K562 (cell line): ENCODE measurements at regions not wholly inside any gene's neighbourhood (a gene's known extent, or its start where the extent isn't known, plus 50 kb on each side); places are given as distances from the start of the nearest gene placed in this dataset.
A peak's percentile ranks its signal among the peaks of the same experiment; 100 is the strongest.

ENCODE experiments used
- ATAC-seq: fragments of 200-7000 bp; cut with Tn5 transposase; 3 replicates; pipeline ENCODE4 v1.9.1; 2020; ENCODE audit warnings: moderate library complexity
- BruUV-seq: library from RNA; stranded (reverse); fragments of 400-500 nt; replicated peaks from 2 replicates; lab custom pipeline; 2021; lab: Mats Ljungman, UMichigan
- CTCF ChIA-PET: fragments of 300-600 bp; formaldehyde crosslinking; extraction: SDS; loops from one replicate; lab custom pipeline; 2021; ENCODE audit warnings: low intra/inter-chr PET ratio; lab: Yijun Ruan, JAX
- POLR2A ChIA-PET: fragments of 300-600, 350-650 bp; sonication (Branson Sonifier 250); formaldehyde crosslinking; extraction: SDS; loops from one replicate; lab custom pipeline; 2021; ENCODE audit warnings: antibody characterized with exemption, inconsistent platforms; lab: Yijun Ruan, JAX
- DNase-seq, 4 experiments: peaks; one replicate each; pipeline versions ENCODE4 v3.0.0 to v3.0.0-alpha.2; 2011 to 2018; ENCODE audit warnings: low spot score in 3 of 4, mixed read lengths in 3 of 4; ENCODE audit errors: extremely low read depth in 1 of 4
- FAIRE-seq: peaks from 2 replicates; lab custom pipeline; 2011; peaks lifted over from hg19 to GRCh38; lab: Jason Lieb, UNC
- H2AFZ ChIP-seq: 2 replicates; pipeline ENCODE4 v1.6.0; 2011; ENCODE audit warnings: low read depth, low read length, control low read depth, inconsistent platforms
- H3K27ac ChIP-seq: fragments of 200-600 bp; 3 replicates; pipeline ENCODE4 v1.8.0; 2011; ENCODE audit warnings: low read depth, mild to moderate bottlenecking, control low read depth, inconsistent platforms, low read length, moderate library complexity, mixed read lengths; ENCODE audit errors: extremely low read depth
- H3K27me3 ChIP-seq, 2 experiments: fragments of 300-600 bp in 1 of 2; 2 replicates in 1 of 2; 3 replicates in 1 of 2; pipeline versions ENCODE4 v1.6.0 to v1.8.0; 2011; ENCODE audit warnings: inconsistent platforms in 2 of 2, low read length in 2 of 2, mild to moderate bottlenecking in 1 of 2, mixed read lengths in 1 of 2, moderate library complexity in 1 of 2; ENCODE audit not compliant: control insufficient read depth in 2 of 2, insufficient read depth in 2 of 2
- H3K36me3 ChIP-seq: fragments of 300-600 bp; 3 replicates; pipeline ENCODE4 v1.8.0; 2011; ENCODE audit warnings: mild to moderate bottlenecking, low read length, inconsistent platforms; ENCODE audit not compliant: control insufficient read depth, insufficient read depth
- H3K4me1 ChIP-seq, 2 experiments: fragments of 200-600 bp in 1 of 2; replicated peaks in 1 of 2; 2 replicates in 1 of 2; 3 replicates in 1 of 2; pipeline versions ENCODE4 v1.5.1 to v1.8.0; 2011; ENCODE audit warnings: inconsistent platforms in 2 of 2, low read length in 2 of 2, mild to moderate bottlenecking in 1 of 2, mixed read lengths in 1 of 2, moderate library complexity in 1 of 2; ENCODE audit not compliant: control insufficient read depth in 2 of 2, insufficient read depth in 2 of 2
- H3K4me2 ChIP-seq: 2 replicates; pipeline ENCODE4 v1.6.1; 2011; ENCODE audit warnings: low read length, control low read depth, inconsistent platforms, mixed read lengths; ENCODE audit not compliant: insufficient read depth
- H3K4me3 ChIP-seq: fragments of 200-600 bp; sonication (generic), shearing (Covaris generic); 2 replicates; pipeline ENCODE4 v1.5.1; 2016; ENCODE audit warnings: control low read depth, inconsistent platforms
- H3K79me2 ChIP-seq: fragments of 200-600 bp; 3 replicates; pipeline ENCODE4 v1.8.0; 2011; ENCODE audit warnings: low read length, inconsistent platforms; ENCODE audit not compliant: control insufficient read depth, insufficient read depth
- H3K9ac ChIP-seq, 2 experiments: 2 replicates each; pipeline versions ENCODE4 v1.6.0 to v1.6.1; 2011; ENCODE audit warnings: low read depth in 2 of 2, low read length in 2 of 2, control low read depth in 1 of 2, inconsistent platforms in 1 of 2, mild to moderate bottlenecking in 1 of 2, mixed read lengths in 1 of 2; ENCODE audit not compliant: insufficient read depth in 1 of 2
- H3K9me1 ChIP-seq: one replicate; pipeline ENCODE4 v1.6.0; 2011; ENCODE audit warnings: inconsistent platforms, mild to moderate bottlenecking, low read length, moderate library complexity; ENCODE audit not compliant: control insufficient read depth, insufficient read depth
- H3K9me3 ChIP-seq: replicated peaks from 2 replicates; pipeline ENCODE4 v1.5.1; 2011; ENCODE audit warnings: low read depth, low read length, inconsistent platforms; ENCODE audit not compliant: control insufficient read depth, insufficient read depth
- H4K20me1 ChIP-seq: replicated peaks from 2 replicates; pipeline ENCODE4 v1.6.1; 2011; ENCODE audit warnings: low read length, inconsistent platforms, mixed read lengths; ENCODE audit not compliant: control insufficient read depth, insufficient read depth
- ELF1 ChIP-seq: fragments of 200-800 bp; sonication (Bioruptor generic); IDR thresholded peaks from 2 replicates; pipeline ENCODE4 v1.6.1; 2016; ENCODE audit warnings: missing genetic modification characterization, missing compliant biosample characterization
- GABPB2 ChIP-seq: fragments of 250-450 bp; sonication (Bioruptor Pico); conservative IDR thresholded peaks from 2 replicates; pipeline ENCODE4 v1.5.1; 2021; ENCODE audit warnings: mild to moderate bottlenecking
- KLF6 ChIP-seq: fragments of 250-450 bp; sonication (Bioruptor Pico); IDR thresholded peaks from 2 replicates; pipeline ENCODE4 v1.4.0; 2020; ENCODE audit warnings: mild to moderate bottlenecking, moderate library complexity, borderline replicate concordance
- MCM5 ChIP-seq: fragments of 450-650 bp; IDR thresholded peaks from 2 replicates; pipeline ENCODE4 v1.6.1; 2016; ENCODE audit warnings: low read depth
- MIER1 ChIP-seq: fragments of 450-650 bp; IDR thresholded peaks from 2 replicates; pipeline ENCODE4 v1.6.1; 2016; ENCODE audit warnings: antibody characterized with exemption, mild to moderate bottlenecking, low read depth
- PTTG1 ChIP-seq: fragments of 450-650 bp; IDR thresholded peaks from 2 replicates; pipeline ENCODE4 v1.6.1; 2016; ENCODE audit warnings: low read depth, mild to moderate bottlenecking, missing genetic modification characterization, missing compliant biosample characterization
- RUNX1 ChIP-seq: sonication (generic); IDR thresholded peaks from 2 replicates; pipeline ENCODE4 v1.6.1; 2016; ENCODE audit warnings: antibody characterized with exemption, low read depth
- SETDB1 ChIP-seq: IDR thresholded peaks from one replicate; pipeline ENCODE4 v1.6.1; 2012; ENCODE audit warnings: low read length, control low read depth, inconsistent platforms
- TSC22D4 ChIP-seq: fragments of 450-650 bp; IDR thresholded peaks from 2 replicates; pipeline ENCODE4 v1.6.1; 2016; ENCODE audit warnings: missing genetic modification characterization, missing biosample characterization, control low read depth
- ZNF431 ChIP-seq: sonication (generic); formaldehyde crosslinking; IDR thresholded peaks from 2 replicates; pipeline ENCODE4 v1.8.0; 2022; ENCODE audit warnings: mild to moderate bottlenecking, missing genetic modification reagents
- ZNF584 ChIP-seq: fragments of 200-800 bp; sonication (Bioruptor generic); IDR thresholded peaks from 2 replicates; pipeline ENCODE4 v1.6.1; 2016; ENCODE audit warnings: low read depth, mild to moderate bottlenecking, missing genetic modification characterization, missing compliant biosample characterization
- ZNF644 ChIP-seq: fragments of 200-800 bp; sonication (Bioruptor generic); IDR thresholded peaks from 2 replicates; pipeline ENCODE4 v1.6.1; 2016; ENCODE audit warnings: low read depth, missing genetic modification characterization, missing compliant biosample characterization
- WGBS: fragments of 100-300 bp; shearing (Covaris generic); methylation state at CpG from one replicate; pipeline ENCODE4 v1.1.6; 2016; ENCODE audit warnings: low coverage, mixed read lengths; ENCODE audit not compliant: insufficient coverage; ENCODE audit errors: missing lambda C conversion rate; 5-methylcytosine and 5-hydroxymethylcytosine counted together
- in situ Hi-C: fragments of 300-500 bp; cut with MboI; formaldehyde crosslinking; loops from 4 replicates; pipeline ENCODE4 v1.15.0; 2018; ENCODE audit warnings: inconsistent platforms, mixed read lengths
- intact Hi-C: fragments of 100-400 bp; cut with micrococcal nuclease; formaldehyde crosslinking; loops from 2 replicates; pipeline ENCODE4 v1.14.2; 2022
- TF ChIP-seq, protein P1 (sequence below): fragments of 450-650 bp; formaldehyde crosslinking; IDR thresholded peaks from 2 replicates; pipeline ENCODE4 v1.4.0; 2020; ENCODE audit warnings: mild to moderate bottlenecking, moderate library complexity
- TF ChIP-seq, protein P2 (sequence below): fragments of 450-650 bp; IDR thresholded peaks from 2 replicates; pipeline ENCODE4 v1.6.1; 2016
- TF ChIP-seq, protein P3 (sequence below): fragments of 250-450 bp; sonication (Bioruptor Pico); IDR thresholded peaks from 2 replicates; pipeline ENCODE4 v1.4.0; 2020; ENCODE audit warnings: mild to moderate bottlenecking
- TF ChIP-seq, protein P4 (sequence below): fragments of 450-650 bp; formaldehyde crosslinking; IDR thresholded peaks from 2 replicates; pipeline ENCODE4 v1.4.0; 2020; ENCODE audit warnings: mild to moderate bottlenecking, moderate library complexity

DNA sequence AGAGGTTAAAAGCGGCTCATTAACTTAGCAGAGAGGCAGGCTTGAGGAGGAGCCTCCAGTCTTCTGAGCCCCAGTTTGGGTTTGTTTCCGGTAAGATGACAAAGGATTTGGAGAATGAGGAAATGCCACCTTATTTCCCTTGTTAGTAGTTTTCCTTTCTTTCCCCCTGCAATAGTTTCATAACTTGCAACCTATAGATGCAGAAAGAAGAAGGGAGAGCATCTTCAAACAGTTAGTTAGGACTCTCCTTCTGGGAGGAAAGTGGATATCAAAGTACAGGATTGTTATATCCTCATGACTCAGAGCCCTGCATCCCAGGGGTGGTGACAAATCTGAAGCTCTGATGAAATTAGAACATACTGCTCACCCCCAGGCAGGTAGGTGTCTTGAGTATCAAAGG lies 180.7 kb upstream of the SLC38A2 start (continued):
- no peak for TF ChIP-seq ZNF431

DNA sequence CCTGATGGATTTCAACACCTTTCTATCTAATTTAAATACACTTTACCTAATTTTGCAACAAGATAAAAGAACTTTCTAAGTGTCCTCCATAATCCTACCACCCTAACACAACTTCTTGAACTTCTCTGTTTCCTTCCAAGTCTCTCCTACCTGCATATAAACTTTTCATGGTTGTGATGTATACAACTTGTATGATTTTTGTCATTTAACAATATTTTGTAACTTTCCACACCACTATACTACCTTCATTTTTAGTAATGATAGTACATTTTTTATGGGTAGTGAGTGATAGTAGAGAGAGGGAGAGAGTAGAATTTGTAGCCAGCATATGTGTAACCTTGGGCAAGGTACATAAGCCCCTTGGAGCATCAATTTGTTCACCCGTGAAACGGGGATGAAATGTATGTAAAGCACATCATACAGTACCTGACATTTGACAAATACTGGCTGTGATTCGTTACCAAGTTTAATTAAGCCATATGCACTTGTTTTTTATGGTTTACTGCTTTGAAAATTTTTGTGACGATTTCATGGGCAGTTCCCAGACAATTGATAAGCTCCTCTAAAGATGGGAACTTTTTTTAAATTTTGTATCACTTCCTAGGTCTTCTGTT lies 177.8 kb upstream of the SLC38A2 start:
- intact Hi-C loops (loop anchor here (10.0 kb wide), 1 partner anchor 286 kb away; the partner anchor contains the start of gene SLC38A1), in situ Hi-C loops (no loop called here)
- no TSS peak for BruUV-seq
- peak overlapping the region; percentile 63 for H3K4me2 ChIP-seq
- no peaks in the 10 kb centered on the region for H3K27me3 ChIP-seq
- H3K9ac ChIP-seq = peak overlapping the region in 1 of 2 experiments; percentile 43; a peak in 2 of 4 replicates
- peak overlapping the region; percentile 87 for H2AFZ ChIP-seq
- H3K36me3 ChIP-seq = no peaks in the 10 kb centered on the region
- ChIA-PET CTCF (no interaction called here), POLR2A (no interaction called here)
- WGBS = 55% methylated on average over 4 of the region's 4 CpGs
- peaks cover 0 to 47% of the 10 kb centered on the region in 2 experiments; a peak in 4 of 5 replicates for H3K4me1 ChIP-seq
- H3K27ac ChIP-seq = peak overlapping the region; percentile 78
- no peaks in the 10 kb centered on the region for H3K9me3 ChIP-seq
- no peak overlapping the region for H3K4me3 ChIP-seq
- no peak for DNase-seq
- H3K79me2 ChIP-seq = no peaks in the 10 kb centered on the region
- H4K20me1 ChIP-seq = no peaks in the 10 kb centered on the region
- FAIRE-seq = no peak
- no peaks in the 10 kb centered on the region for H3K9me1 ChIP-seq
- ATAC-seq = no peak
- TF ChIP-seq SETDB1 (no peak), ELF1 (tag) (no peak; the same call in 1 of the 2 replicates), PTTG1 (peak; percentile 64), RUNX1 (no peak), GABPB2 (CRISPR knock-in tag) (0 out of 2 replicates have a peak, but pooled peaks have one; percentile 31), ZNF644 (tag) (no peak; the same call in 1 of the 2 replicates), KLF6 (peak; percentile 39; the same call in 1 of the 2 replicates), ZNF584 (peak; percentile 18), TSC22D4 (no peak), MIER1 (no peak), MCM5 (no peak)
- TF ChIP-seq, protein P1, sequence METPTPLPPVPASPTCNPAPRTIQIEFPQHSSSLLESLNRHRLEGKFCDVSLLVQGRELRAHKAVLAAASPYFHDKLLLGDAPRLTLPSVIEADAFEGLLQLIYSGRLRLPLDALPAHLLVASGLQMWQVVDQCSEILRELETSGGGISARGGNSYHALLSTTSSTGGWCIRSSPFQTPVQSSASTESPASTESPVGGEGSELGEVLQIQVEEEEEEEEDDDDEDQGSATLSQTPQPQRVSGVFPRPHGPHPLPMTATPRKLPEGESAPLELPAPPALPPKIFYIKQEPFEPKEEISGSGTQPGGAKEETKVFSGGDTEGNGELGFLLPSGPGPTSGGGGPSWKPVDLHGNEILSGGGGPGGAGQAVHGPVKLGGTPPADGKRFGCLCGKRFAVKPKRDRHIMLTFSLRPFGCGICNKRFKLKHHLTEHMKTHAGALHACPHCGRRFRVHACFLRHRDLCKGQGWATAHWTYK (CRISPR knock-in tag) = no peak; the same call in 1 of the 2 replicates
- TF ChIP-seq, protein P2, sequence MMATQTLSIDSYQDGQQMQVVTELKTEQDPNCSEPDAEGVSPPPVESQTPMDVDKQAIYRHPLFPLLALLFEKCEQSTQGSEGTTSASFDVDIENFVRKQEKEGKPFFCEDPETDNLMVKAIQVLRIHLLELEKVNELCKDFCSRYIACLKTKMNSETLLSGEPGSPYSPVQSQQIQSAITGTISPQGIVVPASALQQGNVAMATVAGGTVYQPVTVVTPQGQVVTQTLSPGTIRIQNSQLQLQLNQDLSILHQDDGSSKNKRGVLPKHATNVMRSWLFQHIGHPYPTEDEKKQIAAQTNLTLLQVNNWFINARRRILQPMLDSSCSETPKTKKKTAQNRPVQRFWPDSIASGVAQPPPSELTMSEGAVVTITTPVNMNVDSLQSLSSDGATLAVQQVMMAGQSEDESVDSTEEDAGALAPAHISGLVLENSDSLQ = no peak
- TF ChIP-seq, protein P3, sequence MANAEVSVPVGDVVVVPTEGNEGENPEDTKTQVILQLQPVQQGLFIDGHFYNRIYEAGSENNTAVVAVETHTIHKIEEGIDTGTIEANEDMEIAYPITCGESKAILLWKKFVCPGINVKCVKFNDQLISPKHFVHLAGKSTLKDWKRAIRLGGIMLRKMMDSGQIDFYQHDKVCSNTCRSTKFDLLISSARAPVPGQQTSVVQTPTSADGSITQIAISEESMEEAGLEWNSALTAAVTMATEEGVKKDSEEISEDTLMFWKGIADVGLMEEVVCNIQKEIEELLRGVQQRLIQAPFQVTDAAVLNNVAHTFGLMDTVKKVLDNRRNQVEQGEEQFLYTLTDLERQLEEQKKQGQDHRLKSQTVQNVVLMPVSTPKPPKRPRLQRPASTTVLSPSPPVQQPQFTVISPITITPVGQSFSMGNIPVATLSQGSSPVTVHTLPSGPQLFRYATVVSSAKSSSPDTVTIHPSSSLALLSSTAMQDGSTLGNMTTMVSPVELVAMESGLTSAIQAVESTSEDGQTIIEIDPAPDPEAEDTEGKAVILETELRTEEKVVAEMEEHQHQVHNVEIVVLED (CRISPR knock-in tag) = no peak
- TF ChIP-seq, protein P4, sequence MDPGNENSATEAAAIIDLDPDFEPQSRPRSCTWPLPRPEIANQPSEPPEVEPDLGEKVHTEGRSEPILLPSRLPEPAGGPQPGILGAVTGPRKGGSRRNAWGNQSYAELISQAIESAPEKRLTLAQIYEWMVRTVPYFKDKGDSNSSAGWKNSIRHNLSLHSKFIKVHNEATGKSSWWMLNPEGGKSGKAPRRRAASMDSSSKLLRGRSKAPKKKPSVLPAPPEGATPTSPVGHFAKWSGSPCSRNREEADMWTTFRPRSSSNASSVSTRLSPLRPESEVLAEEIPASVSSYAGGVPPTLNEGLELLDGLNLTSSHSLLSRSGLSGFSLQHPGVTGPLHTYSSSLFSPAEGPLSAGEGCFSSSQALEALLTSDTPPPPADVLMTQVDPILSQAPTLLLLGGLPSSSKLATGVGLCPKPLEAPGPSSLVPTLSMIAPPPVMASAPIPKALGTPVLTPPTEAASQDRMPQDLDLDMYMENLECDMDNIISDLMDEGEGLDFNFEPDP (CRISPR knock-in tag) = no peak
